Panc1 (cell line): ENCODE measurements at regions not wholly inside any gene's neighbourhood (a gene's known extent, or its start where the extent isn't known, plus 50 kb on each side); places are given as distances from the start of the nearest gene placed in this dataset.

ENCODE experiments used
- ATAC-seq: fragments of 200-7000 bp; cut with Tn5 transposase; 2 replicates; pipeline ENCODE4 v1.9.1; 2020; ENCODE audit warnings: mild to moderate bottlenecking, moderate library complexity
- BruUV-seq: library from RNA; stranded (reverse); fragments of 400-500 nt; replicated peaks from 2 replicates; lab custom pipeline; 2021; lab: Mats Ljungman, UMichigan
- CTCF ChIA-PET: fragments of 300-600 bp; sonication (Branson Sonifier 250); formaldehyde crosslinking; loops from one replicate; lab custom pipeline; 2022; ENCODE audit warnings: antibody characterized with exemption; lab: Charles Lee
- POLR2A ChIA-PET: fragments of 300-600 bp; sonication (Branson Sonifier 250); formaldehyde crosslinking; loops from one replicate; lab custom pipeline; 2022; ENCODE audit warnings: antibody characterized with exemption; lab: Charles Lee
- DNase-seq: peaks from one replicate; pipeline ENCODE4 v3.0.0-alpha.2; 2010; ENCODE audit warnings: low read depth, low spot score
- H3K27ac ChIP-seq: 2 replicates; pipeline ENCODE4 v1.5.1; 2011; ENCODE audit warnings: mild to moderate bottlenecking, low read length, inconsistent platforms
- H3K27me3 ChIP-seq: fragments of 200-500 bp; sonication (Bioruptor generic); 2 replicates; pipeline ENCODE4 v1.6.0; 2014; ENCODE audit warnings: low read length, inconsistent platforms; ENCODE audit not compliant: control insufficient read depth, insufficient read depth
- H3K36me3 ChIP-seq: fragments of 200-500 bp; sonication (Bioruptor generic); 2 replicates; pipeline ENCODE4 v1.5.1; 2014; ENCODE audit warnings: inconsistent platforms, mild to moderate bottlenecking, low read length, moderate library complexity; ENCODE audit not compliant: control insufficient read depth, insufficient read depth
- H3K4me1 ChIP-seq: 2 replicates; pipeline ENCODE4 v1.5.1; 2011; ENCODE audit warnings: inconsistent platforms, mild to moderate bottlenecking, low read length, moderate library complexity; ENCODE audit not compliant: control insufficient read depth, insufficient read depth
- H3K4me3 ChIP-seq, 2 experiments: 2 replicates each; pipeline ENCODE4 v1.5.1; 2011 to 2012; ENCODE audit warnings: low read depth in 2 of 2, low read length in 2 of 2, mild to moderate bottlenecking in 2 of 2, inconsistent platforms in 1 of 2, moderate library complexity in 1 of 2
- H3K9me3 ChIP-seq: fragments of 200-500 bp; sonication (Bioruptor generic); 2 replicates; pipeline ENCODE4 v1.5.1; 2014; ENCODE audit warnings: low read depth, mild to moderate bottlenecking, inconsistent platforms, low read length, moderate library complexity; ENCODE audit not compliant: control insufficient read depth, insufficient read depth
- CTCF ChIP-seq: fragments of 450-650 bp; IDR thresholded peaks from 2 replicates; pipeline ENCODE4 v1.5.1; 2017; ENCODE audit warnings: mild to moderate bottlenecking
- POLR2AphosphoS5 ChIP-seq: IDR thresholded peaks from 2 replicates; pipeline ENCODE4 v1.6.1; 2012; ENCODE audit warnings: mild to moderate bottlenecking, low read depth, low read length, moderate library complexity
- REST ChIP-seq, 2 experiments: IDR thresholded peaks; 2 replicates each; pipeline ENCODE4 v1.6.1; 2011 to 2012; ENCODE audit warnings: low read depth in 2 of 2, control low read depth in 1 of 2, low read length in 1 of 2, mild to moderate bottlenecking in 1 of 2, moderate library complexity in 1 of 2; ENCODE audit not compliant: insufficient read depth in 1 of 2
- SIN3A ChIP-seq: IDR thresholded peaks from 2 replicates; pipeline ENCODE4 v1.6.1; 2012; ENCODE audit warnings: low read depth, mild to moderate bottlenecking, low read length, moderate library complexity, borderline replicate concordance; ENCODE audit not compliant: insufficient read depth
- TCF7L2 ChIP-seq: IDR thresholded peaks from 2 replicates; pipeline ENCODE4 v1.6.1; 2011; ENCODE audit warnings: mild to moderate bottlenecking, low read depth, low read length, inconsistent platforms
- in situ Hi-C: cut with HindIII; loops from 2 replicates; pipeline ENCODE4 v1.10.0; 2016; ENCODE audit warnings: low sequenced_read_pairs, low pct_unique_long_range_greater_than_20kb
- intact Hi-C: fragments of 100-400 bp; cut with micrococcal nuclease; formaldehyde crosslinking; loops from one replicate; pipeline ENCODE4 v1.10.0; 2022; ENCODE audit not compliant: unreplicated experiment

- H3K4me3 ChIP-seq, result no peak overlapping the region
- TF ChIP-seq POLR2AphosphoS5 (no peak), CTCF (peak; percentile 86), REST (IDR thresholded peaks at IDR 0.05; ENCODE audit: insufficient read depth in 1 of 2, low read depth in 2 of 2, low read length in 1 of 2) (no peak), SIN3A (no peak), TCF7L2 (no peak)
- in situ Hi-C loops, result no loop called here
- ChIA-PET POLR2A (no interaction called here), CTCF (interaction anchor here (3.4 kb wide), 1 partner anchor 709 kb away, joined by 21 read pairs; the partner anchor contains the start of gene EPHB1)
- H3K4me1 ChIP-seq, result no peaks in the 10 kb centered on the region
- no peak overlapping the region for H3K27ac ChIP-seq
- DNase-seq, result peak; percentile 25
- BruUV-seq, result no TSS peak
- peaks cover 11% of the 10 kb centered on the region for H3K27me3 ChIP-seq
- no peaks in the 10 kb centered on the region for H3K9me3 ChIP-seq
- peak; percentile 97 for ATAC-seq
- intact Hi-C loops, result loop anchor here (2.0 to 10.0 kb wide), 2 partner anchors 709 to 899 kb away; partner anchors contain the start of gene EPHB1
- no peaks in the 10 kb centered on the region for H3K36me3 ChIP-seq
Observed at GRCh38 chr3:135503760-135504686, 461.5 kb upstream of the PPP2R3A start.

- no TSS peak for BruUV-seq
- DNase-seq, result no peak
- Histone ChIP-seq H3K4me1 (no peaks in the 10 kb centered on the region), H3K27me3 (peaks cover 3% of the 10 kb centered on the region; the same call in 1 of the 2 replicates), H3K9me3 (no peaks in the 10 kb centered on the region), H3K4me3 (no peak overlapping the region), H3K36me3 (no peaks in the 10 kb centered on the region), H3K27ac (no peak overlapping the region)
- in situ Hi-C loops, result no loop called here
- ChIA-PET POLR2A (no interaction called here), CTCF (no interaction called here)
- TF ChIP-seq CTCF (no peak), POLR2AphosphoS5 (no peak), TCF7L2 (no peak), SIN3A (no peak), REST (IDR thresholded peaks at IDR 0.05; ENCODE audit: insufficient read depth in 1 of 2, low read depth in 2 of 2, low read length in 1 of 2) (no peak)
- ATAC-seq, result no peak
- intact Hi-C loops, result no loop called here
Observed at GRCh38 chr3:135513106-135514059, 452.1 kb upstream of the PPP2R3A start.
